Stimulated activated CD8-positive, alpha-beta memory T cell treated with anti-CD3 and anti-CD28 coated beads, Interleukin-7, amount 100 ng/mL, for 48 hours (primary cell): ENCODE measurements at regions not wholly inside any gene's neighbourhood (a gene's known extent, or its start where the extent isn't known, plus 50 kb on each side); places are given as distances from the start of the nearest gene placed in this dataset.
"Not testable (repeated sequence)": the region's sequence is repeated elsewhere in the genome, so short reads cannot be mapped to it uniquely, and the experiment has no call there.

Experiments
- DNase-seq, 2 donors: peaks; one replicate each; pipeline ENCODE4 v3.0.0-alpha.2; 2020; ENCODE audit warnings: low read depth in 1 of 2; ENCODE audit errors: extremely low read depth in 1 of 2

DNA sequence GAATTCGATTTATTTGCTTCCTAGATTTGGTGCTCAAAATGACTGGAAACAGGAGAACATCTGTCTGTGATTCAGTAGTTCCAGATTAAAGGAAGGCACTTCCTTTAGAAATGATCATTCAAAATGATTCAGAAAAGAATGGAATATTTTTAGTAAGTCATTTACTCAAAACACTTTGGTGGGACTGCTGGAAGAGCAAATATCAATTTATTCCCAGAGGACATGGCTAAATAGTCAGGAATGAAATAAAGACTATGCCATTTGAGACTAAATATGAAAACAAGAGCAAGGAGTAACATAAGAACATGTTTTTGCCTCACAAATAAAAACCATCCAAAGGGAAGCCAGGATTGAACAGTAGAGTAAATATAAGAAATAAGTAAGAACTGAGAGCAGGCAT, 138.6 kb upstream of the RASA1 start:
- no peak for DNase-seq

DNA sequence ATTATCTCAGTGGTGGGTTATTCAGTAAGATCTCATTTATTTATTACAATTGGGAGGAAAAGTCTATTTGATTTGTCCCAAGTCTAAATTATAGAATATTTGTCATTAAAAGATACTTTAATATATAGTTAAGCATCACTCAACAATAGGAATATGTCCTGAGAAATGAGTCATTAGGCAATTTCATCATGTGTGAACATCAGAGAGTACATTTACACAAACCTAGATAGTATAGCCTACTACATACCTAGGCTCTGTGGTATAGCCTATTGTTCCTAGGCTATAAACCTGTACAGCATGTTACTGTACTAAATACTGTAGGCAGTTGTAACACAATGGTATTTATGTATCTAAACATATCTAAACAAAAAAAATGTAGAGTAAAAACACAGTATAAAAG, 135.0 kb upstream of the RASA1 start:
- DNase-seq: no peak

DNA sequence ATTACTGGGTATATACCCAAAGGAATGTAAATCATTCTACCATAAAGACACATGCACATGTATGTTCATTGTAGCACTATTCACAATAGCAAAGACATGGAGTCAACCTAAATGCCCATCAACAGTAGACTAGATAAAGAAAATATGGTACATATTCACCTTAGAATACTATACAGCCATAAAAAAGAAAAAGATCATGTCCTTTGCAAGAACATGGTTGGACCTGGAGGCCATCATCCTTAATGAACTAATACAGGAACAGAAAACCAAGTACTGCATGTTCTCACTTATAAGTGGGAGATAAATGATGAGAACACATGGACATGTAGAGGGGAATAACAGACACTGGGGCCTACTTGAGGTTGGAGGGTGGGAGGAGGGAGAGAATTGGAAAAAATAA, 133.2 kb upstream of the RASA1 start:
- DNase-seq: not testable (repeated sequence)

DNA sequence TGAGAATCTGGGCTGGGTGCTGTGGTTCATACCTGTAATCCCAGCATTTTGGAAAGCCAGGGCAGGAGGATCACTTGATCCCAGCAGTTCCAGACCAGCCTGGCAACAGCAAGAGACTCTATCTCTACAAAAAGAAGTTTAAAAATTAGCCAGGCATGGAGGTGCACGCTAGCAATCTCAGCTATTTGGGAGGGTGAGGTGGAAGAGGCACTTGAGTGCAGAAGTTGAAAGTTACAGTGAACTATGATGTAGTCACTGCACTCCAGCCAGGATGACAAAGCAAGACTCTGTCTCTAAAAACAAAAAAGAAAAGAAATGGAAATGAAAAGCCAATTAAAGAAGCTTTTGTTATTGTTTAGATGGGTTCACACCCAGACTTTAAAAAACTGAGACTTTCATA, 131.6 kb upstream of the RASA1 start:
- no peak for DNase-seq

DNA sequence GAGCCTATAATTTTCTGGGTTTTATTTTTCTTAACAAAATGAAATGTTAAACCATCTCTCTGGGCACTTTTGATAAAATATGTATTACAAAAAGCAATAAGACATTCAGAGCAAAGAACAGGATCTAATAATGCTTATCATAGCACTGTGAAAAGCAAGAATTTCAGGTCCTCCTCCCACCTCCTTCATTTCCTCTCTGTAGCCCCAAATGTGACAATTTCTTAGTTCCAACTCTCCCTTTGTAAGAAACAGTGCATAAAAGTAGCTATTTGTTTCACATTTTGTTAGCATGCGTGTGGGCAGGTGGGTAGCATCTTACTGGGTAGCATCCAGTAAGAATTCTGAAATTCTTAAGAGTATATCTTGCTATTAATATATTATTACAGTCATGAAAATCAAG, 130.9 kb upstream of the RASA1 start:
- DNase-seq: no peak

DNA sequence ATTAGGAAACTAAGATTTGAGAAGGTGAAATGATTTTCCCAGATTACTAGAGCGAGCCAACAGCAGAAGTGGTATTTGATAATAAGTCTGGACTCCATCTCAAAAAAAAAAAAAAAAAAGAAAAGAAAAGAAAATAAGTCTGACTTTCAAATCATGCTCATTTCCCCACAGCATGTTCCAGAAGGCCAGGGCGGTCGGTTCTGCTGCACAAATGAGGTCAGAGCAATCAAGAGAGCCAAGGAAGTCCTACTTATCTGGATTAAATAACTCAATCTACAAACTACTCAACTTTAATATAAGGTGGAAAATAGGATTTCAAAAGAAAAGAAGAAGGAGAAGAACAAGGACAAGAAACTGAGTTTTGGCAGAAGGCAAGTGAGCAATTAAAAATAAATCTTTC, 130.4 kb upstream of the RASA1 start:
- no peak for DNase-seq

- no peak for DNase-seq
Observed at GRCh38 chr5:87138091-87138805, 129.4 kb upstream of the RASA1 start.

- DNase-seq: no peak
Observed at GRCh38 chr5:87139795-87140194, 127.9 kb upstream of the RASA1 start.

GRCh38 chr5:87141544-87141943, 126.1 kb upstream of the RASA1 start:
- no peak for DNase-seq

DNA sequence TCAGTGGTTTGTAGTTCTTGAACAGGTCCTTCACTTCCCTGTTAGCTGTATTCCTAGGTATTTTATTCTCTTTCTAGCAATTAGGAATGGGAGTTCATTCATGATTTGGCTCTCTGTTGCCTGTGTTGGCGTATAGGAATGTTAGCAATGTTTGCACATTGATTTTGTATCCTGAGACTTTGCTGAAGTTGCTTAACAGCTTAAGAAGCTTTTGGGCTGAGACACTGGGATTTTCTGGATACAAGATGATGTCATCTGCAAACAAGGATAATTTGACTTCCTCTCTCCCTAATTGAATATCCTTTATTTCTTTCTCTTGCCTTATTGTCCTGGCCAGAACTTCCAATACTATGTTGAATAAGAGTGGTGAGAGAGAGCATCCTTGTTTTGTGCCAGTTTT, 121.8 kb upstream of the RASA1 start:
- DNase-seq: not testable (repeated sequence)

DNA sequence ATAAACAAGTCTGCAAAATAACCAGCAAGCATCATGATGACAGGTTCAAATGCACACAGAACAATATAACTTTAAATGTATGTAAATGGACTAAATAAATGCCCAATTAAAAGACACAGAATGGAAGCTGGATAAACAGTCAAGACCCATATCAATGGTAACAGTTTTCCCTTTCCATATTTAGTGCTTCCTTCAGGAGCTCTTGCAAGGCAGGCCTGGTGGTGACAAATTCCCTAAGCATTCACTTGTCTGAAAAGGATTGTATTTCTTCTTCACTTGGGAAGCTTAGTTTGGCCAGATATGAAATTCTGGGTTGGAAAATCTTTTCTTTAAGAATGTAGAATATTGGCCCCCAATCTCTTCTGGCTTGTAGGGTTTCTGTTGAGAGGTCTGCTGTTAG, 120.2 kb upstream of the RASA1 start:
- no peak for DNase-seq

GRCh38 chr5:87150630-87151029, 117.1 kb upstream of the RASA1 start:
- DNase-seq: no peak

- no peak for DNase-seq
Observed at GRCh38 chr5:87151547-87151946, 116.1 kb upstream of the RASA1 start.

- DNase-seq: no peak
Observed at GRCh38 chr5:87152886-87153285, 114.8 kb upstream of the RASA1 start.

GRCh38 chr5:87154191-87154590, 113.5 kb upstream of the RASA1 start:
- DNase-seq: no peak

DNA sequence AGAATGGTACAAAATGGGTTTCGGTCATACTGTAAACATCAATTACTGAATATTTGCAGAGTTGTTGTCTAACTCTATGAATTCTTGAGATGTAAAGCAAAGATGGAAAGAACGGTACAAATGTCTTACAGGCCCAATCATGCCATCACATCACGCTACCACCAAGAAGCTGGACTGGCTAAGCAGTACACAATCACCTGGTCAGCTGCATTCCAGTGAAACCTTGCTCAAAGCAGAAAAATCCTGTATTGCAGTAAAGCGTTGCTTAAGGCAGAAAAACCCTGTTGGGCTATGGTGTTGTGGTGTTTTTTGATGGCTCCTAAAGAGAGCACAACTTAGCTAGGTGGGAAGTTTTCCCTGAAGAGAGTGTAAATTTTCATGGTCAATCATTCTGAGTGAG, 112.6 kb upstream of the RASA1 start:
- DNase-seq: no peak

DNA sequence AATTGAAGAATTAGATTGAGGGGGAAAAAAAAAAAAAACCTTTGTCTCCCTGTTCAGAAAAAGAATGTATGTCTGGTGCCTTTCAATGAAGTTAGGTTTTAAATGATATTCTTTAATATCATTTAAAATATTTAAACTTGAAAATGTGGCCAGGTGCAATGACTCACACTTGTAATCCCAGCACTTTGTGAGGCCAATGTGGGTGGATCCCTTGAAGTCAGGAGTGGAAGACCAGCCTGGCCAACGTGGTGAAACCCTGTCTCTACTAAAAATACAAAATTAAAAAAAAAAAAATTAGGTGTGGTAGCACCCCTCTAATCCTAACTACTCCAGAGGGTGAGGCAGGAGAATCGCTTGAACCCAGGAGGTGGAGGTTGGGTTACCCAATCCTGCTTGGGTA, 111.1 kb upstream of the RASA1 start:
- DNase-seq: no peak

DNA sequence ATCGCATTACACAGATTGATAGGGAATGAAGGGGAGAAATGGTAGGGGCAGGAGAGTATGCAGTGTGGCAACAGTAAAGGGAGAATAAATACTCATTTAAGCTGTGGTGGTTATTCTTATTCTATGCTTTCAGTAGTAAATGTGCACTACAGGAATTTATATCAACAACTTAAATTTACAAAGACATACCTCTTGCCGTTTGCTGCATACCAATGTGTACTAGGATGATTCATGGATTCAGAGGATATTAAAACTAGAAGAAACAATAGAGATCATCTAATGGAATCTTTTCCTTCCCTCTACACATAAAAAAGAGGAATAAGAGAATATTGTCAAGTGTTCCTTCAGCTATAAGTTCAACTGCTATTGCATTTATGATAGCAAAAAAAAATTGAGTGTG, 103.3 kb upstream of the RASA1 start:
- no peak for DNase-seq

GRCh38 chr5:87169300-87169991, 98.2 kb upstream of the RASA1 start:
- DNase-seq: no peak

GRCh38 chr5:87170799-87171198, 96.9 kb upstream of the RASA1 start:
- DNase-seq: no peak

- no peak for DNase-seq
Observed at GRCh38 chr5:87182649-87183048, 85.0 kb upstream of the RASA1 start.

DNA sequence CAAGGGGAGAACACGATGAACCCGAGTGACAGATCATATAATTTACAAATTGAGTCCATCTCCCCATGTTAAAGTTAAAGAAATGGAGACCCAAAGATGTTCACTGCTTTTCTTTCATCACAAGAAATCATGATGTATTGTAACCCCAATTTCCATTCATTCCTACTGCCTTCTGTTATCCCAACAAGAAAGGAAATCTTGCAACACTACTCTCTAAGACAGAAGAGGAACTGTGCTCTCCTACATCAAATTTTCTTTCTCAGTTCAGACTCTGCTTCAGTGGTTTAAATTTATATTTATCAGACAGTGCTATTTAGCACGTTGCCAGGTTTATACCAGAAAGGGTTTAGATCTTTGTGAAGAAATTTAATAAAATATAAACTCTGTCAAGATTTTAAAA, 83.8 kb upstream of the RASA1 start:
- no peak for DNase-seq

- DNase-seq: no peak
Observed at GRCh38 chr5:87184605-87185004, 83.1 kb upstream of the RASA1 start.
